HG02623 (cell line): ENCODE measurements at regions not wholly inside any gene's neighbourhood (a gene's known extent, or its start where the extent isn't known, plus 50 kb on each side); places are given as distances from the start of the nearest gene placed in this dataset.

Experiments
- ATAC-seq: cut with Tn5 transposase; IDR thresholded peaks from one replicate; pipeline ENCODE4 v1.9.1; 2021; ENCODE audit warnings: moderate library complexity; ENCODE audit not compliant: unreplicated experiment

DNA sequence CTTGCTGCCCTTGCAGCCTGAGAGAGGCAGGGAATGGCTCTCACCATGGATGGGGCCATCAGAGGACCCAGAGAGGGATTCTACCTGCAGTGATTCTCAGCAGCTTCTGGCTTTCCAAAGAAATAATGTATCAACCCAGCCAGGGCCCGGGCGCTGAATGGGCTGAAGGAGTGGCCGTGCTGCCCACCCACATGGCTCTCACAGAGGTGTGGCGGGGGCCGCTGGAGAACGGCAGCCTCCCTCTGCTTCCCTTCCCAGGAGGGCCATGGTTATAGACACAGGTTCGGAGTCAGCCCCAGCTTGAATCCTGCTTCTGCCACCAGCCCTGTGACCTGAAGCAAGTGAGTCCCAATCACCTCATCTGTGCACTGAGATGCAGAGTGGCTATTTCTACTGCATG lies 82.7 kb downstream of the THAP12 start:
- no peak for ATAC-seq

DNA sequence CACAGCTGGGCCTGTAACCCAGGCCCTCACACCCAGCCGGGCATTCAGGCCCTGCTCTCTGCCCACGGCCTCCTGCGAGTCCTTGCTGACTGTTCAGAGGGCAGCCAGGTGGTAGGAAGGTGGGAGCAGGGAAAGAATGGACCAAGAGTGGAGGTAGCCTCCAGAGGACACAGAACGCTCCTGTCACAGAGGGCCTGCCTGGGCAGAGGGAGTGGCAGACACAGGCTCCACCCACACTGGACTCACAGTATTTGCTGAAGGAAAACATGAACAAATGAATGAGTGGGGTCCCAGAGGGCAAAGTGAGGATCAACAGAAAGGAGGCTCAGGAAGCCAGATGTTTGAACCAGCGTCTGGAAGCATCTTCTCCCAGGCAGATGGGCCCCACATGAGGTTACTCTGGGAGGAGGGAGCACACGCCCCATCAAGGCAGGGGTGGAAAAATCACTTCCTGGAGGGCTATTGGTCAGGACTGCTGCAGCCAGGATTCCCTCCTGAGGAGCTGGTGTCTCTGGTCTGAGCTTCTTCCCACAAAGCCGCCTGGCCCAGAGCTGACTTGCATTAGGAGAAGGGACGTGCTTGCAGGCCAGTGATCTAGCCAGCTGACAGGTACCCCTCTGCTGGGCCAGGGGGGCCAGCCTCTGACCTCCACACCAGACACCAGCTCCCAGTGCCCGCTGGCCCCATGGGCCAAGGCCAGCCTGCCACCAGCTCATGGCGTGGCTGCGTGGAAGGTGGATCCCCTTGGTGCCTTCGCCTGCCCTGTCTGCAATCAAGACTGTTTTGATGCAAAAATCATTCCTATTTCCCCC lies 84.0 kb downstream of the THAP12 start:
- ATAC-seq, result no peak

DNA sequence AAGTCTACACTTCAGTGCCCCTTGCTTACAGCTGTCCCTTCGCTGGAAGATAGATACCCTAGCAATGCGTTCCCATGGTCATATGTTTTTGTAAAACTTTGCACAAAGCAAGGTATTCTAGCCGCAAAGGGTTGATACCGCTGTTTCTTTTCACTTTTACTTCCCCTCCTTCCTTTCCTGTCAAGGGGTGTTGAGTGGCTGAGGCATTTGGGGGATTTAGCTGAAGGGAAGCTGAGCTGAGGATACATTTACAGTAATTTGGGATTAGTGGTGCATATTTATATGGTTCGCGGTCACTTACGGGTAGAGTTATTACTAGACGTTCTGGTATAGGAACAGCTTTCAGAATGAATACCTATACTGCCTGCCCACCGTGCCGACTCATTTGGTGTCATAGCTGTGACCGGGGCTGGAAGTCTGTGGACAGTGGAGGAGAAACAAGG lies 86.9 kb upstream of the WNT11 start:
- ATAC-seq, result peak; percentile 63

GRCh38 chr11:76292583-76293188 lies 86.4 kb upstream of the WNT11 start:
- ATAC-seq, result no peak

DNA sequence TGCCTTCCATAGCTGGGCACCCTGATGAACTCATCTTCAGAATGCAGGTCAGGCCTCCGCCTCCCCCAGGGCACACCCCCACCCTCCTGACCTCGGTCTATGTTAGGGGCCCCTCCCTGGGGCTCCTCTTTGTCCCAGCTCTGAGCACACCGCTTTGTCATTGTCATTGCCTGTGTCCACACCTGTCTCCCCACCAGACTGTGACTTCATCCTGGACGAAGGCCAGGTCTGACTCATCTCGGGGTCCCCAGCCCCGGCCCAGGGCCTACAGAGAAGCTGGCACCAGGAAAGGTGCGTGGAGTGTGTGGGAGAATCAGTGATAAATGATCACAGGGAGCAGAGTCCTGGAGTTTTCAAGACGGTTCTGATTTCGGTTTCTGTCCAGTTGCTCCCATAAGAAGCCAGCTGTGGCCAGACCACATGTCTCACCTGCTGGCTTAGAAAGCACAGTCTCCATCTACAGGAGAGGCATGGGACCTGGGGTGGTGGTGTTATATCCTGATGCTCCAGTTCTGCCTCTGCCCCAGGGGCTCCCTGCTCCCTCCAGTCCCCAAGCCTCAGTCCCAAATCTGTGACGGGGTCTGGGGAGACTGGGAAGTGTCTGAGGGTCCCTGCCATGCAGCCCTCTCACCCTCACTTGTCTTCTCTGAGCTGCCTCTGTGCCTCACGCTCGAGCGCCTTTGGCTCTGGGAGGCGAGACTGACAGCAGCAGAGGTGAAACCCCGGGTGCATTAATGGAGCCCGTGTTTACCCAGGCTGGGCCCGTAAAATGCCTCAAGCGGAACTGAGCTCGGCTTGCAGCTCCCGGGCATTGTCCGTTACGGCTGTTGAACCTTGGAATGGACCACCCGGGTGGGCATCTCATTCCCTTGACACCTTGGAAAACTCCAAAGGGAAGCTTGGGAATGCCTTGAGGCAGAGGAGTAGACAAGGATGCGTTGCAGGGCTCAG lies 85.5 kb upstream of the WNT11 start:
- ATAC-seq, result no peak

GRCh38 chr11:76288166-76288980 lies 82.1 kb upstream of the WNT11 start:
- ATAC-seq, result no peak

DNA sequence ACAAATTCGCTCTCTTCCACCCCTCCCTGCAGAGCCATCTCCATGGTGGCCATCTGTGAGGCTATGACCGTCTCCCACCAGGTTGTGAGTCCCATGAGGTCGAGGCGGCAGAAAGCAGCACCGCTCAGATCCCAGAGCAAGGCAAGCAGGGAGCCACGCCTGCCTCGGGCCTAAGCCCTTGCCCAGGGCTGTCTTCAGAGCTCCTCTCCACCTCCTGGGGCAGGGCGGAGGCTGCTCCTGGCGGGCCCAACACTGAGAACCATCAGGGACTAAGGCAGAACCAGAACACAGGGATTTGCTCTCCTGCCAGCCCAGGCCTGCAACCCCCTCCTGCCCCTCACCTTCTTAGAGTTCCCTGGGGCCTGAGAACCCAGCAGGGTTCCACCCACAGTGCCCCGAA lies 80.9 kb upstream of the WNT11 start:
- ATAC-seq, result no peak

- no peak for ATAC-seq
Measured at GRCh38 chr11:76285397-76286104, 79.2 kb upstream of the WNT11 start.

- no peak for ATAC-seq
Measured at GRCh38 chr11:76284161-76284560, 77.9 kb upstream of the WNT11 start.

- no peak for ATAC-seq
Measured at GRCh38 chr11:76282811-76283595, 76.7 kb upstream of the WNT11 start.

GRCh38 chr11:76282172-76282571 lies 75.9 kb upstream of the WNT11 start:
- ATAC-seq, result no peak

DNA sequence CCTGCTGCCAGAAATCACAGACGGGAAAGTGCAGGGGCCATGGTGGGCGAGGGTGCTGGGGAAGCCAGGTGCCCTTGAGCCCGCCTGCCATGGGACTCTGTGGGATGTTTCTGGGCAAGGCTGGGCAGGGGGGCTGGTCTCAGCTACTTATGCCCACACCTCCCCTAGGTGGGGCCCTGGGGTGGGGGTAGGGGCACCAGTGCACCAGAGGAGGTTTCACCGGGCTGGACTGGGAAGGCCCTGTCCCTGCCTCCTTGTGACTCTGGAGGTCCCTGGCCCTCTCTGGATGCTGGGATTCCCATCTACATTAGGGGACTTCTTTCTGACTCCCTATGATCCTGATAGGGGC lies 75.2 kb upstream of the WNT11 start:
- ATAC-seq, result no peak

- ATAC-seq, result no peak
Measured at GRCh38 chr11:76280882-76281557, 74.7 kb upstream of the WNT11 start.

- ATAC-seq, result no peak
Measured at GRCh38 chr11:76280151-76280881, 74.0 kb upstream of the WNT11 start.

- no peak for ATAC-seq
Measured at GRCh38 chr11:76279646-76280045, 73.3 kb upstream of the WNT11 start.

- ATAC-seq, result no peak
Measured at GRCh38 chr11:76279038-76279437, 72.7 kb upstream of the WNT11 start.

- ATAC-seq, result no peak
Measured at GRCh38 chr11:76278526-76278925, 72.2 kb upstream of the WNT11 start.
